Bronchial epithelial cell (primary cell): ENCODE measurements at regions not wholly inside any gene's neighbourhood (a gene's known extent, or its start where the extent isn't known, plus 50 kb on each side); places are given as distances from the start of the nearest gene placed in this dataset.
A peak's percentile ranks its signal among the peaks of the same experiment; 100 is the strongest.

Experiments
- DNase-seq: peaks from one replicate; pipeline ENCODE4 v3.0.0-alpha.2; 2010; ENCODE audit warnings: low read depth
- FAIRE-seq: peaks from 2 replicates; lab custom pipeline; 2011; peaks lifted over from hg19 to GRCh38; lab: Jason Lieb, UNC
- H3K27me3 ChIP-seq: 2 replicates; pipeline ENCODE4 v1.5.1; 2011; ENCODE audit warnings: low read length; ENCODE audit not compliant: control insufficient read depth, insufficient read depth
- H3K36me3 ChIP-seq: 2 replicates; pipeline ENCODE4 v1.5.1; 2011; ENCODE audit warnings: low read length; ENCODE audit not compliant: control insufficient read depth, insufficient read depth
- H3K4me3 ChIP-seq: 2 replicates; pipeline ENCODE4 v1.5.1; 2011; ENCODE audit warnings: mild to moderate bottlenecking, low read depth, low read length, control low read depth
- CTCF ChIP-seq: IDR thresholded peaks from 2 replicates; pipeline ENCODE4 v1.5.1; 2011; ENCODE audit warnings: mild to moderate bottlenecking, moderate library complexity, low read length, control low read depth, inconsistent platforms; ENCODE audit not compliant: insufficient read depth, severe bottlenecking

DNA sequence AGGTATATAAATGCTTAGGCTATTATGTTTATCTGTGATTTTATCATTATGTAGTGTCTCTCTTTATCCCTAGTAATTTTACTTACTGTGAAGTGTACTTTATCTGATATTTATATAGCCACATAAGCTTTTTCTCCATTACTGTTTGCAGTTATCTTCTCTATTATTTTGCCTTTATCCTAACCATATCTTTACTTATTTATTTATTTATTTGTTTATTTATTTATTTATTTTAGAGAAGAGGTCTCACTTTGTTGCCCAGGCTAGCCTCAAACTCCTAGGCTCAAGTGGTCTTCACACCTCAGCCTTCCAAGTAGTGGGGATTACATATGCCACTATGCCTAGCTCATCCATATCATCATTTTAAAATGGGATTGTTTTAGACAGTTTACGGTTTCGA lies 331.8 kb downstream of the C7orf25 start:
- no peaks in the 10 kb centered on the region for H3K36me3 ChIP-seq
- H3K4me3 ChIP-seq: no peak overlapping the region
- no peaks in the 10 kb centered on the region for H3K27me3 ChIP-seq
- DNase-seq: no peak
- TF ChIP-seq CTCF: no peak
- FAIRE-seq: no peak

GRCh38 chr7:42575171-42575570 lies 336.7 kb downstream of the C7orf25 start:
- Histone ChIP-seq H3K27me3 (no peaks in the 10 kb centered on the region), H3K36me3 (no peaks in the 10 kb centered on the region), H3K4me3 (no peak overlapping the region)
- no peak for TF ChIP-seq CTCF
- DNase-seq (no peak), FAIRE-seq (no peak)

DNA sequence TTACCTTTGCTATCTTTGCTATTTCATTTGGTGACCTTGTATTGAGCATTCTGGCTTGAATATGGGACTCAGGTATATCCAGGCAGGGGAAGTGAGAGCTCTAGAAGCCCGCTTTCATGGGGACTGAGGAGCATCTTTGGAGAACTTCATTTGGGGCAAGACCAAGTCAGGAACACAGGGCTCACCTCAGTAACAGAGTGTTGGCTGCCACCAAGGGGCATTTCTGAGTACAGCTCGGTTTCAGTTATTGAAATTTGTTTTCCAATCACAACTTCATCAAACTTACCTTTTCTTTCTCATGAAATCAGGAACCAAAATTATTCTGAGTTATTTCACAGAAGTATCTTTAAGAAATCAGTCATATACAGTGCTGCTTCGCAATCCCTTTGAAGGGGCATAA lies 337.2 kb downstream of the C7orf25 start:
- Histone ChIP-seq H3K27me3 (no peaks in the 10 kb centered on the region), H3K36me3 (no peaks in the 10 kb centered on the region), H3K4me3 (no peak overlapping the region)
- no peak for FAIRE-seq
- peak; percentile 23 for DNase-seq
- TF ChIP-seq CTCF: peak; percentile 51

DNA sequence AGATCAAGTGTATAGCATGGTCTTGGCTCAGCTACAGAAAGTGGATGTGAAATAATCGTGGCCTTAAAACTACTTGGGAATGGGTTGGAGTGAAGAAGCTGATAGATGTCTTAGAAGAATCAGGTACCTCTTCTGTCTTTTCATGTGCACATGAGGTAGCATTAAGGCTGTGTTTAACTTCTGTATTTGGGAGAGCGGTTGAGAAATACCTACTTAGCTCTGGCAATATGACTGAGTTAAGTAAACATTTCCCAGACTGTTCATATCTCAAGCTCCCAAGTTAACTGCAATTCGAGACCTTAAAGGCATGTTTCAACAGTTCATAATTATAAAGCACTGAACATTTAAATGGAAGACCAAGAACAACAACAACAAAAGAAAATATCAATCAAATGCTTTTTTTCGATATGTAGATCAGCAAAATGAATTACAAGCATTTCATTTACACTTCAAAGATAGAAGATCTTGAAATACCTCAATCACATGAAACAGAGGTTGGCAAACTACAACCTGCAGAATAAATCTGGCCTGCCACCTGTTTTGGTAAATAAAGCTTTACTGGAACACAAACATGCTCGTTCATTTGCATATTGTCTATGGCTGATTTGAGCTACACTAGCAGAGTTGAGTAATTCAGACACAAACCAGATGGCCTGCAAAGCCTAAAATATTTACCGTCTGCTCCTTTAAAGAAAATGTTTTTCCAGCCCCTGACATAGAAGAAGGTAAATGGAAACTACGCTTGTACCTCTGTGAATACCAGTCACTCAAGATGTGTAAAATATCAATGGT lies 337.1 kb upstream of the GLI3 start:
- DNase-seq (peak; percentile 92), FAIRE-seq (no peak)
- no peak for TF ChIP-seq CTCF
- Histone ChIP-seq H3K4me3 (no peak overlapping the region), H3K27me3 (no peaks in the 10 kb centered on the region), H3K36me3 (no peaks in the 10 kb centered on the region)

- H3K27me3 ChIP-seq: no peaks in the 10 kb centered on the region
- TF ChIP-seq CTCF: no peak
- FAIRE-seq (no peak), DNase-seq (no peak)
- no peak overlapping the region for H3K4me3 ChIP-seq
- no peaks in the 10 kb centered on the region for H3K36me3 ChIP-seq
Measured at GRCh38 chr7:42572561-42572960, 335.6 kb upstream of the GLI3 start.

- TF ChIP-seq CTCF: no peak
- no peaks in the 10 kb centered on the region for H3K36me3 ChIP-seq
- no peak for FAIRE-seq
- no peak overlapping the region for H3K4me3 ChIP-seq
- DNase-seq: no peak
- no peaks in the 10 kb centered on the region for H3K27me3 ChIP-seq
Measured at GRCh38 chr7:42572056-42572455, 335.0 kb upstream of the GLI3 start.
